MM.1S (cell line): ENCODE measurements at regions not wholly inside any gene's neighbourhood (a gene's known extent, or its start where the extent isn't known, plus 50 kb on each side); places are given as distances from the start of the nearest gene placed in this dataset.

ENCODE experiments used
- DNase-seq: peaks from one replicate; pipeline ENCODE4 v3.0.0-alpha.2; 2015
- H2AFZ ChIP-seq: fragments of 300-600 bp; sonication (generic); 2 replicates; pipeline ENCODE4 v1.6.0; 2016; ENCODE audit warnings: antibody characterized with exemption, low read length
- H3F3A ChIP-seq: fragments of 300-600 bp; sonication (generic); 2 replicates; pipeline ENCODE4 v1.6.1; 2016; ENCODE audit warnings: mild to moderate bottlenecking, antibody characterized with exemption, low read length, moderate library complexity, mixed read lengths; ENCODE audit not compliant: insufficient read depth
- H3K27ac ChIP-seq: fragments of 300-600 bp; sonication (generic); 2 replicates; pipeline ENCODE4 v1.5.1; 2016; ENCODE audit warnings: mild to moderate bottlenecking, low read length
- H3K27me3 ChIP-seq: fragments of 300-600 bp; sonication (generic); replicated peaks from 2 replicates; pipeline ENCODE4 v1.6.0; 2016; ENCODE audit warnings: low read length; ENCODE audit not compliant: insufficient read depth
- H3K36me3 ChIP-seq: fragments of 300-600 bp; sonication (generic); replicated peaks from 2 replicates; pipeline ENCODE4 v1.6.1; 2016; ENCODE audit warnings: mild to moderate bottlenecking, low read length, mixed read lengths; ENCODE audit not compliant: insufficient read depth
- H3K4me1 ChIP-seq: fragments of 300-600 bp; sonication (generic); 2 replicates; pipeline ENCODE4 v1.6.1; 2016; ENCODE audit warnings: low read length, mixed read lengths
- H3K4me2 ChIP-seq: fragments of 300-600 bp; sonication (generic); 2 replicates; pipeline ENCODE4 v1.6.0; 2016; ENCODE audit warnings: low read depth, low read length
- H3K4me3 ChIP-seq: fragments of 300-600 bp; sonication (generic); 2 replicates; pipeline ENCODE4 v1.5.1; 2016; ENCODE audit warnings: low read length, mixed read lengths
- H3K79me2 ChIP-seq: fragments of 300-600 bp; sonication (generic); 2 replicates; pipeline ENCODE4 v1.6.1; 2016; ENCODE audit warnings: mixed run types, low read length, mixed read lengths
- H3K9ac ChIP-seq: fragments of 300-600 bp; sonication (generic); 2 replicates; pipeline ENCODE4 v1.6.1; 2016; ENCODE audit warnings: low read length, mixed read lengths
- H3K9me2 ChIP-seq: fragments of 300-600 bp; sonication (generic); replicated peaks from 2 replicates; pipeline ENCODE4 v1.6.1; 2016; ENCODE audit warnings: mild to moderate bottlenecking, low read length, mixed read lengths; ENCODE audit not compliant: insufficient read depth
- H3K9me3 ChIP-seq: fragments of 300-600 bp; sonication (generic); replicated peaks from 2 replicates; pipeline ENCODE4 v1.6.1; 2016; ENCODE audit warnings: mild to moderate bottlenecking, low read length, mixed read lengths; ENCODE audit not compliant: insufficient read depth
- H4K20me1 ChIP-seq: fragments of 300-600 bp; sonication (generic); 2 replicates; pipeline ENCODE4 v1.6.1; 2016; ENCODE audit warnings: mild to moderate bottlenecking, low read length, moderate library complexity, mixed read lengths; ENCODE audit not compliant: insufficient read depth
- EZH2 ChIP-seq: fragments of 300-600 bp; sonication (generic); optimal IDR thresholded peaks from 2 replicates; pipeline ENCODE3; 2017; ENCODE audit warnings: low read depth, mild to moderate bottlenecking, antibody characterized with exemption, low read length, mixed read lengths
- EZH2phosphoT487 ChIP-seq: fragments of 300-600 bp; sonication (generic); IDR thresholded peaks from 2 replicates; pipeline ENCODE4 v1.6.1; 2018; ENCODE audit warnings: antibody characterized with exemption, low read length
- TF ChIP-seq, protein P1 (sequence below): fragments of 300-600 bp; sonication (generic); IDR thresholded peaks from 2 replicates; pipeline ENCODE4 v1.5.1; 2016; ENCODE audit warnings: antibody characterized with exemption, low read length, mixed read lengths

- no peaks in the 10 kb centered on the region for H4K20me1 ChIP-seq
Measured at GRCh38 chr14:34087571-34087970, 136.7 kb upstream of the EGLN3 start.

DNA sequence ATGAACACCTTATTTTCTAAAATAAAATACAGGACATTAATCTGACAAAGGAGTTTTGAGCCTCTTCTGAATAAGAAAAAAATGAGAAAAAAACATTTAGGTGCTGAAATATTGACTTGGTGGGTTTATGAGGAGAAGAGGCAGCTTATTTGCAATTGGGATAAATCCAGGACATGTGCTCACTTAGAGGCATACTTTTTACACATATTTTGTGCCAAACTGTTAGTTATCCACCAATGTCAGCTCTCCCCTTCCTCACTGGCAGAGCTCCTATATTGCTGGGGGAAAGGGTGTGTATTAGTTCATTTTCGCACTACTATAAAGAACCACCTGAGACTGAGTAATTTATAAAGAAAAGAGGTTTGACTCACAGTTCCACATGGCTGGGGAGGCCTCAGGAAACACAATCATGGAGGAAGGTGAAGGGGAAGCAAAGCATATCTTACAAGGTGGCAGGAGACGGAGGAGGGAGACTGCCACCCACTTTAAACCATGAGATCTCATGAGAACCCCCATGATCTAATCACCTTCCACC, 135.4 kb upstream of the EGLN3 start:
- Histone ChIP-seq H3K4me2 (no peak overlapping the region), H3K9me2 (no peaks in the 10 kb centered on the region), H4K20me1 (no peaks in the 10 kb centered on the region), H2AFZ (no peak overlapping the region), H3K9ac (no peak overlapping the region), H3K4me1 (no peaks in the 10 kb centered on the region), H3F3A (no peaks in the 10 kb centered on the region), H3K4me3 (no peak overlapping the region), H3K79me2 (no peaks in the 10 kb centered on the region), H3K27ac (no peak overlapping the region), H3K9me3 (no peaks in the 10 kb centered on the region), H3K36me3 (no peaks in the 10 kb centered on the region), H3K27me3 (no peaks in the 10 kb centered on the region)
- DNase-seq: no peak
- TF ChIP-seq EZH2: no peak
- TF ChIP-seq EZH2phosphoT487: no peak
- TF ChIP-seq, protein P1, sequence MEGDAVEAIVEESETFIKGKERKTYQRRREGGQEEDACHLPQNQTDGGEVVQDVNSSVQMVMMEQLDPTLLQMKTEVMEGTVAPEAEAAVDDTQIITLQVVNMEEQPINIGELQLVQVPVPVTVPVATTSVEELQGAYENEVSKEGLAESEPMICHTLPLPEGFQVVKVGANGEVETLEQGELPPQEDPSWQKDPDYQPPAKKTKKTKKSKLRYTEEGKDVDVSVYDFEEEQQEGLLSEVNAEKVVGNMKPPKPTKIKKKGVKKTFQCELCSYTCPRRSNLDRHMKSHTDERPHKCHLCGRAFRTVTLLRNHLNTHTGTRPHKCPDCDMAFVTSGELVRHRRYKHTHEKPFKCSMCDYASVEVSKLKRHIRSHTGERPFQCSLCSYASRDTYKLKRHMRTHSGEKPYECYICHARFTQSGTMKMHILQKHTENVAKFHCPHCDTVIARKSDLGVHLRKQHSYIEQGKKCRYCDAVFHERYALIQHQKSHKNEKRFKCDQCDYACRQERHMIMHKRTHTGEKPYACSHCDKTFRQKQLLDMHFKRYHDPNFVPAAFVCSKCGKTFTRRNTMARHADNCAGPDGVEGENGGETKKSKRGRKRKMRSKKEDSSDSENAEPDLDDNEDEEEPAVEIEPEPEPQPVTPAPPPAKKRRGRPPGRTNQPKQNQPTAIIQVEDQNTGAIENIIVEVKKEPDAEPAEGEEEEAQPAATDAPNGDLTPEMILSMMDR: no peak

More at GRCh38 chr14:34087571-34087970, 136.7 kb upstream of the EGLN3 start:
- Histone ChIP-seq H3K9ac (no peak overlapping the region), H3K4me3 (no peak overlapping the region), H2AFZ (no peak overlapping the region), H3F3A (no peaks in the 10 kb centered on the region), H3K9me3 (no peaks in the 10 kb centered on the region), H3K4me2 (no peak overlapping the region), H3K27me3 (no peaks in the 10 kb centered on the region), H3K27ac (no peak overlapping the region), H3K4me1 (no peaks in the 10 kb centered on the region), H3K36me3 (no peaks in the 10 kb centered on the region), H3K79me2 (no peaks in the 10 kb centered on the region), H3K9me2 (no peaks in the 10 kb centered on the region)
- DNase-seq: no peak
- TF ChIP-seq, protein P1: no peak
- TF ChIP-seq EZH2 (no peak), EZH2phosphoT487 (no peak)

GRCh38 chr14:34085695-34086094, 134.8 kb upstream of the EGLN3 start:
- H3K79me2 ChIP-seq: no peaks in the 10 kb centered on the region
- no peaks in the 10 kb centered on the region for H4K20me1 ChIP-seq
- no peaks in the 10 kb centered on the region for H3K9me3 ChIP-seq
- no peak overlapping the region for H3K9ac ChIP-seq
- H3K4me2 ChIP-seq: no peak overlapping the region
- H3K4me1 ChIP-seq: no peaks in the 10 kb centered on the region
- no peaks in the 10 kb centered on the region for H3K9me2 ChIP-seq
- H3K27ac ChIP-seq: no peak overlapping the region
- DNase-seq: no peak
- H3K4me3 ChIP-seq: no peak overlapping the region
- H3K36me3 ChIP-seq: no peaks in the 10 kb centered on the region
- H2AFZ ChIP-seq: no peak overlapping the region
- no peaks in the 10 kb centered on the region for H3F3A ChIP-seq
- TF ChIP-seq, protein P1: no peak
- TF ChIP-seq EZH2phosphoT487 (no peak), EZH2 (no peak)
- H3K27me3 ChIP-seq: no peaks in the 10 kb centered on the region
